Prostate gland (tissue), 2 donors: ENCODE measurements at regions not wholly inside any gene's neighbourhood (a gene's known extent, or its start where the extent isn't known, plus 50 kb on each side); places are given as distances from the start of the nearest gene placed in this dataset.

Experiments
- DNase-seq: peaks from one replicate; pipeline ENCODE4 v3.0.0-alpha.2; 2019; ENCODE audit warnings: low spot score
- H3K27ac ChIP-seq, 2 donors: fragments of 200-600 bp; sonication (generic); 2 replicates each; pipeline ENCODE4 v1.5.1; 2017 to 2019
- H3K27me3 ChIP-seq: fragments of 200-600 bp; sonication (generic); replicated peaks from 2 replicates; pipeline ENCODE4 v1.5.1; 2019; ENCODE audit not compliant: insufficient read depth
- H3K36me3 ChIP-seq, 2 donors: fragments of 200-600 bp; sonication (generic); 1 replicate in 1 of 2; 2 replicates in 1 of 2; pipeline versions ENCODE4 v1.5.1 to v1.8.1; 2017 to 2019
- H3K4me1 ChIP-seq: fragments of 200-600 bp; sonication (generic); replicated peaks from 2 replicates; pipeline ENCODE4 v1.5.1; 2019
- H3K4me3 ChIP-seq, 2 donors: fragments of 200-600 bp; sonication (generic); 2 replicates each; pipeline ENCODE4 v1.5.1; 2017 to 2019
- H3K9me3 ChIP-seq: fragments of 200-600 bp; sonication (generic); 2 replicates; pipeline ENCODE4 v1.5.1; 2017
- POLR2A ChIP-seq: fragments of 450-650 bp; IDR thresholded peaks from one replicate; pipeline ENCODE4 v1.6.1; 2016; ENCODE audit warnings: antibody characterized with exemption, mild to moderate bottlenecking
- POLR2AphosphoS5 ChIP-seq: sonication (generic); formaldehyde crosslinking; IDR thresholded peaks from one replicate; pipeline ENCODE4 v1.6.1; 2017; ENCODE audit warnings: antibody characterized with exemption
- WGBS: methylation state at CpG from one replicate; pipeline ENCODE4 v1.1.5; 2018; 5-methylcytosine and 5-hydroxymethylcytosine counted together
- intact Hi-C: fragments of 100-400 bp; cut with DNase I; formaldehyde crosslinking; loops from one replicate; pipeline ENCODE4 v1.14.2; 2022
- TF ChIP-seq, protein P1 (sequence below), 4 experiments: fragments of 200-600 bp in 2 of 4; fragments of 450-650 bp in 2 of 4; sonication (generic) in 2 of 4; IDR thresholded peaks; 1 replicate in 3 of 4; 2 replicates in 1 of 4; pipeline ENCODE4 v1.5.1; 2016 to 2019; ENCODE audit warnings: antibody characterized with exemption in 4 of 4, mild to moderate bottlenecking in 2 of 4, moderate library complexity in 2 of 4

DNA sequence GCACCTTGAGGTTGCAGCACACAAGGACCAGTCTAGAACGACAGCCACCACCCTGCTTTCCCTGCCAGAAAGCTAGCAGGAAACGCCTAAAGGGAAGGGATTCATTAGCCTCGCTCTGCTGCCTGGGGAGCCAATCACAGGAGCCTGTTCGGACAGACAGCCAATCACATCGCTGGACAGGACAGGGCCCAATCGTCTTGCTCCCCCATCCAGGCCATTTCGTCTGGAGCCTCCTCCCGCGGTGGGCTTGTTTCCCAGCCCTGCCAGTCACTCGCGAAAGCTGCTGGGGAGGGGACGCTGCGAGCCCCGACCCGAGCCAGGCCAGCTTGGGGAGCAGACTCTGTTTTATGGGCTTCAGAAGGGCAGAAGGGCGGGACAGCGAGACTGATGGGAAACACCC, 79.8 kb upstream of the NCAM1 start:
- Histone ChIP-seq H3K9me3 (no peaks in the 10 kb centered on the region), H3K27me3 (no peaks in the 10 kb centered on the region), H3K27ac (no peak overlapping the region), H3K4me1 (no peaks in the 10 kb centered on the region), H3K36me3 (no peaks in the 10 kb centered on the region), H3K4me3 (peak overlapping the region; percentile 4 to 6)
- 25% methylated on average over 17 of the region's 17 CpGs for WGBS
- TF ChIP-seq POLR2A: no peak
- TF ChIP-seq POLR2AphosphoS5: no peak
- TF ChIP-seq, protein P1, sequence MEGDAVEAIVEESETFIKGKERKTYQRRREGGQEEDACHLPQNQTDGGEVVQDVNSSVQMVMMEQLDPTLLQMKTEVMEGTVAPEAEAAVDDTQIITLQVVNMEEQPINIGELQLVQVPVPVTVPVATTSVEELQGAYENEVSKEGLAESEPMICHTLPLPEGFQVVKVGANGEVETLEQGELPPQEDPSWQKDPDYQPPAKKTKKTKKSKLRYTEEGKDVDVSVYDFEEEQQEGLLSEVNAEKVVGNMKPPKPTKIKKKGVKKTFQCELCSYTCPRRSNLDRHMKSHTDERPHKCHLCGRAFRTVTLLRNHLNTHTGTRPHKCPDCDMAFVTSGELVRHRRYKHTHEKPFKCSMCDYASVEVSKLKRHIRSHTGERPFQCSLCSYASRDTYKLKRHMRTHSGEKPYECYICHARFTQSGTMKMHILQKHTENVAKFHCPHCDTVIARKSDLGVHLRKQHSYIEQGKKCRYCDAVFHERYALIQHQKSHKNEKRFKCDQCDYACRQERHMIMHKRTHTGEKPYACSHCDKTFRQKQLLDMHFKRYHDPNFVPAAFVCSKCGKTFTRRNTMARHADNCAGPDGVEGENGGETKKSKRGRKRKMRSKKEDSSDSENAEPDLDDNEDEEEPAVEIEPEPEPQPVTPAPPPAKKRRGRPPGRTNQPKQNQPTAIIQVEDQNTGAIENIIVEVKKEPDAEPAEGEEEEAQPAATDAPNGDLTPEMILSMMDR (IDR thresholded peaks at IDR 0.05): no peak
- peak; percentile 11 for DNase-seq
- intact Hi-C loops: no loop called here

DNA sequence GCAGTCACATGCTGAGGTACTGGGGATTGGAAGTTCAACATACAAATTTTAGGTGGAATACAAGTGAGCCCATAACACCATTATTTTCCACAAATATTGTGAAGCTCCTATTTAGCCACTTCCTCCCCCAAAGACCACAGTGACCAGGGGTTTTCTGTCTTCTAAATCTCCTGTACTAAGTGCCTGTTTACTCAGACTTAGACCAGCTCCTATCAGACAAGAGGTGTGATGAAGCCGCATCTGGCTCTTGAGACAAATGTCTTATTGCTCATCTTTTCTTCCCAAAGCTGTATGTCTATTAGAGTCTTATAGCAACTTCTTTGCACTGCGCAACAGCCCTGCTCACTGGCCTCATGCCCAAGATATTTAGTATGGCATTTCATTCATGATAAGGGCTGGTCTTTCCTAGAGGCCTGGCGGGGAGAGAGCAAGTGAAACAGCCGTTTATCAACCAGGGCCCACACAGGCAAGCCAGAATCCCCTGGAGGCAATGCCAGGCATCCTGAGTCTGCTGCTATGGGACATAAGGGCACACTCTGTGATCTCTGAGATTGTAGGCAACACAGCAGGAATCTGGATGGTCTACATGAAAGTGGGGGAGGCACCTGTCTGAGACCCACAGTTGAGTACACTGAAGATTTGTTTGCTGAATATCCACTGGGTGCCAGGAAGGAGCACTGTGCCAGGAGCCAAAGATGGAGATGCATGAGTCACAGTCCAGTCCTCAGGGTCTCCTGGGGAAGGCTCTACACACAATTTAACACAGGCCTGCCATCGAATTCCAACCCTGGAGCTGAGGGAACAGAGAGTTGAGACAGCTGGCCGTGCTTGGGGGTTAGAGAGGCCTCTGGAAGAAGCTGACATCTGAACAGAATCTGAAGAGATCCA, 78.5 kb upstream of the NCAM1 start:
- TF ChIP-seq, protein P1 (IDR thresholded peaks at IDR 0.05): no peak
- no peak for TF ChIP-seq POLR2A
- no peak for TF ChIP-seq POLR2AphosphoS5
- WGBS: 79% methylated on average over 6 of the region's 6 CpGs

DNA sequence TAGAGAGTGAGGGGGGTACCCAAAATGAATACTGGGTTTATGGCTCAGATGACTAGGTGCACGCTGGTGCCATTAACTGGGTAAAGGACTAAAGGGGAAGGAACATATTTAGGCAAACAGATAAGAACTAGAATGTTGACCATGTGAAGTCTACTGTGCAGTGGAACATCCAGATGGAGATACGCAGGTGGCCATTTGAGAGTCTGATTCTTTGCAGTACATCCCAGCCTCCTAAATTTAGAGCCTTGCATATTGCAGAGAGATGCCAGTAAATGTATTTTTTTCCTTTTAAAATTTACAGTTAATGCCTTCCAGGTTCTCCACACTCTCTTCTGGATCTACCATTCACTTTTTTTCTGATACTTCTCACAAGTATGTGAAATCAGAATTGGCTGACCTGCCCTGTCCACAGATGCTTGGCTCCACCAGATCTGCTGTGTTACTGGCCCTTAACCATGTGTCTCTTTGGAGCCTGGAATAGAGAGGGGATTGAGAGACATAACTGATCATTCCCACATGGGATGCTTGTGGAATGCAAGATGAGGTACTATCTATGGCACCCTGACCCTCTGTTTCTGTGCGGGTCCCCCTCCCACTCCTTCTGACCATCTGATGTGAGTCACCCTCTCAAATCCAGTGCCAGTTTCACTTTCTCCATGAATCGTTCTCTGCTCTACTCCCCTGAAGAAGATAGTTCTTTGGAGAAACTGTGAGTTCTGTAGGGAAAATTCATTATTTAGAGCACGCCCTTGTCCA, 77.0 kb upstream of the NCAM1 start:
- WGBS: 75% methylated on average over 5 of the region's 5 CpGs
- no peaks in the 10 kb centered on the region for H3K4me1 ChIP-seq
- TF ChIP-seq POLR2AphosphoS5: no peak
- TF ChIP-seq, protein P1 (IDR thresholded peaks at IDR 0.05): no peak
- no peak for TF ChIP-seq POLR2A
- no peak overlapping the region for H3K4me3 ChIP-seq
- no peaks in the 10 kb centered on the region for H3K36me3 ChIP-seq
- intact Hi-C loops: no loop called here
- DNase-seq: no peak
- H3K27ac ChIP-seq: no peak overlapping the region
- H3K27me3 ChIP-seq: no peaks in the 10 kb centered on the region
- H3K9me3 ChIP-seq: no peaks in the 10 kb centered on the region

More for the DNA sequence above, 78.5 kb upstream of the NCAM1 start:
- no peak for DNase-seq
- Histone ChIP-seq H3K4me1 (no peaks in the 10 kb centered on the region), H3K27me3 (no peaks in the 10 kb centered on the region), H3K4me3 (no peak overlapping the region), H3K36me3 (no peaks in the 10 kb centered on the region), H3K27ac (no peak overlapping the region), H3K9me3 (no peaks in the 10 kb centered on the region)
- intact Hi-C loops: no loop called here

DNA sequence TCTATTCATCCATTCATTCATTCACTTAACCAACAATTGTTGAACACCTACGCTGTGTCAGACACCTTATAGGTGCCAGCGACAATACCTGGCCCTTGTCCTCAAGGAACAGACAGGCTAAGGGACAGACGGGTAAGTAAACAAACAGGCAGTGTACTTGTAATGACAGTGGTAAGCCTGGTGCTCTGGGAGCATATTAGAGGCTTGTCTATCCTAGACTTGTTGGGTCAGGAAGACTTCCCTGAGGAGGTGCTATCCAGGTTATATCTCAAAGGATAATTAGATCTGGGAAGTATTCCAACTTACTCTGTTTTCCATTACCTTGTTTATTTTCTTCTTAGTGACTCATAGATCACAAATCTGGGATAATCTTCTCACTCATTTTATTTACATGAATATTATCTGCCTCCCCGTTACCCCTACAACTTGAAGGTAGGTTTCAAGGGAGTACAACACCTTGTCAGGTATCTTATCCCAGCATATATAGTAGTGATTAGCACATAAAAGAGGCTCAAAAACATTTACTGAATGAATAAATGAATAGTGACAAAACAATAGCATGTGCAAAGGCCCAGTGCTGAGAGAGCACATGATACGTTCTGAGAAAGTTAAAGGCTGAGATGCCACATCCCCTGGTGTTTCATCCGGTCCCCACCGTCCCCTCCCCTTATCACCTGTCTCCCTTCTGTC, 75.3 kb upstream of the NCAM1 start:
- Histone ChIP-seq H3K36me3 (no peaks in the 10 kb centered on the region), H3K27me3 (no peaks in the 10 kb centered on the region), H3K27ac (no peak overlapping the region), H3K4me3 (no peak overlapping the region), H3K4me1 (no peaks in the 10 kb centered on the region), H3K9me3 (no peaks in the 10 kb centered on the region)
- intact Hi-C loops: no loop called here
- no peak for DNase-seq
- no peak for TF ChIP-seq POLR2A
- no peak for TF ChIP-seq POLR2AphosphoS5
- TF ChIP-seq, protein P1 (IDR thresholded peaks at IDR 0.05): no peak
- WGBS: 87% methylated on average over 7 of the region's 7 CpGs
